ENCODE measurements at regions not wholly inside any gene's neighbourhood (a gene's known extent, or its start where the extent isn't known, plus 50 kb on each side); places are given as distances from the start of the nearest gene placed in this dataset.

- Mint-ChIP-seq H3K27me3 (peaks cover 6 to 19% (median 15%) of the 10 kb centered on the region in 5 donors), H3K9me3 (no peaks in the 10 kb centered on the region), H3K36me3 (no peaks in the 10 kb centered on the region), H3K4me1 (peaks cover 2 to 14% (median 8%) of the 10 kb centered on the region in 4 donors), H3K4me3 (no peak overlapping the region), H3K27ac (no peak overlapping the region)
- DNase-seq (no peak), ATAC-seq (no peak)
- POLR2A ChIA-PET = no interaction called here
Observed at GRCh38 chr3:43953814-43954692, 263.3 kb downstream of the ABHD5 start.

DNA sequence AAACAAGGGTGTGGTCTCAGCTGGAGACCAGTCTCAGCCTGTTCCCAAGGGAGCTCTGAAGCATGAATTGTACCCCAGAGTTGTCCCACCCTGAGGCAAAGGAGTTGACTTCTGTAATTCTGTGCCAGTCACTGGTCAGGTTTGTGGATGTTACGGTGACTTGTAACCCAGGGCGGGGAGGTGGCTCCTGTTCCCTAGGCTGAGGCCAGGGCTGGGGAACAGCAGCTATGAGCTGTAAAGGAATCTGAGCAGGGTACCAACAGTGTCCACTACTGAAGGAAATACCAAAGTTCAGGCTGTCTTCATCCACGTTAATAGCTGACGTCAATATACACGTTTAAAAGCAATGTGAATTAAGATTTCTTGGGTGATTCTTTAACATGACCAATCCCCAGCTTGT is 266.2 kb downstream of the ABHD5 start:
- Mint-ChIP-seq H3K9me3 (no peaks in the 10 kb centered on the region), H3K27me3 (peaks cover 3 to 26% (median 14%) of the 10 kb centered on the region in 5 donors), H3K4me1 (no peaks in the 10 kb centered on the region), H3K36me3 (no peaks in the 10 kb centered on the region), H3K4me3 (no peak overlapping the region), H3K27ac (no peak overlapping the region)
- ATAC-seq (no peak), DNase-seq (no peak)
- POLR2A ChIA-PET = no interaction called here

DNA sequence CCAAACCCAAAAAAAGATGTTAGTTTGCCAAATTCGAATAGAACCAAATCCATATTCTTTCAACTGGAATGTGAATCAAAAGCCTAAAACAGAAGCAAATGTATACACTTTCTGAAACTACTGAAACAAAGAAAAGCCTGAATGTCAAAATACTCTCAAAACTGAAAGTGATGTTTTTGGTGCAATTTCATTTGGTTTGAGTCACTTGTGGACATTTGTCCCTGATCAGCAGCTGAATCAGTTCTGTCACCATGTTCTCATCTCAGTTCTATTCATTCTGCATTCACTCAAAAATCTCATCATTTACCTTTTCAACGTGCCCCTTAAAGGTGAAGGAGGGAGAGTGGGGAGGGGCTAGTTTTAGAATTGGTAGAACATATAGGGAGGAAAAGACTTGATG is 266.8 kb downstream of the ABHD5 start:
- no peaks in the 10 kb centered on the region for H3K9me3 Mint-ChIP-seq
- DNase-seq (no peak), ATAC-seq (no peak)
- H3K4me1 Mint-ChIP-seq = no peaks in the 10 kb centered on the region
- H3K27me3 Mint-ChIP-seq = peaks cover 3 to 26% (median 14%) of the 10 kb centered on the region in 5 donors
- no peak overlapping the region for H3K27ac Mint-ChIP-seq
- H3K4me3 Mint-ChIP-seq = no peak overlapping the region
- POLR2A ChIA-PET = no interaction called here
- no peaks in the 10 kb centered on the region for H3K36me3 Mint-ChIP-seq

GRCh38 chr3:43958005-43958770 is 267.4 kb downstream of the ABHD5 start:
- Mint-ChIP-seq H3K36me3 (no peaks in the 10 kb centered on the region), H3K9me3 (no peaks in the 10 kb centered on the region), H3K27me3 (peaks cover 3 to 26% (median 14%) of the 10 kb centered on the region in 5 donors), H3K27ac (no peak overlapping the region), H3K4me3 (no peak overlapping the region), H3K4me1 (no peaks in the 10 kb centered on the region)
- DNase-seq (no peak), ATAC-seq (no peak)
- POLR2A ChIA-PET = no interaction called here

DNA sequence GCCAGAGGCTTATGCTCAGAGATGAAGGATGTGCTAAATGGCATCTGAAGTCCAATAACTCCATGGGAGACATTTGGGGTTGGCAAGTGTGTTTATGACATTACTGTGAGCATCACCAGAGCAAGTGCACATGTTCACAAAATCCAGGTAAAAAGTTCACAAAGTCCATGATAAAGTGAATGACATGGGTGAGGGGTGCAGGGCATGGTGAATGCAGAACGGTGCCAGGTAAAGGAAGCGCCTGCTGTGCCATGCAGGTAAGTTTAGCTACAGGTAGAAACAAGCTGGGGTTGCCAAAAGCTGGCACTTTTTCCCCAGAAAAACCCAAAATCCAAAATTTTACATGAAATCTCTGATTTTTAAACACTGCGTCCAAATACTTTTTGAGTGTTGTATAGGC is 268.2 kb downstream of the ABHD5 start:
- H3K36me3 Mint-ChIP-seq = no peaks in the 10 kb centered on the region
- H3K27me3 Mint-ChIP-seq = peaks cover 6 to 33% (median 14%) of the 10 kb centered on the region in 5 donors
- H3K4me3 Mint-ChIP-seq = no peak overlapping the region
- ATAC-seq (no peak), DNase-seq (no peak)
- no peak overlapping the region for H3K27ac Mint-ChIP-seq
- no peaks in the 10 kb centered on the region for H3K9me3 Mint-ChIP-seq
- no peaks in the 10 kb centered on the region for H3K4me1 Mint-ChIP-seq
- POLR2A ChIA-PET = no interaction called here

GRCh38 chr3:43959498-43960447 is 269.0 kb downstream of the ABHD5 start:
- Mint-ChIP-seq H3K27ac (no peak overlapping the region), H3K27me3 (peaks cover 6 to 41% (median 15%) of the 10 kb centered on the region in 5 donors), H3K36me3 (no peaks in the 10 kb centered on the region), H3K4me3 (no peak overlapping the region), H3K4me1 (no peaks in the 10 kb centered on the region), H3K9me3 (no peaks in the 10 kb centered on the region)
- DNase-seq = no peak
- no peak for ATAC-seq
- POLR2A ChIA-PET = no interaction called here

DNA sequence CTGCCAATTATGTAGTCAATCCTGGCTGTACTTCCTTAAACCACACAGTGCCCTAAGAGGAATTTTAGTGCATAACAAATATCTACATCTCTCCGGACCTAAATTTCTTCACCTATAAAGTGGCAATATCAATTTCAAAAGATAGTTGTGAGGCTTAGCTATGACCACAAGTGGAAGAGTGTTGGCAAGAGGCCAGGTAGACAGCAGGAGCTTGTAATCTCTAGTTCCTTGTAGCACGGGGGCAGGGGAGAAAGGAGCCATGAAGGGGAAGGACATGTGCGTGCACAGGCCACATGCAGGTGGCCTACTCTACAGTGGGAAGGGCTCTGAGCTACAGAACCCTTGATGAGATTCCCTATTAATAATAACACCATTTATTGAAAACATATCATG is 269.7 kb downstream of the ABHD5 start:
- no peaks in the 10 kb centered on the region for H3K4me1 Mint-ChIP-seq
- H3K27me3 Mint-ChIP-seq = peaks cover 5 to 47% (median 20%) of the 10 kb centered on the region in 5 donors
- no peaks in the 10 kb centered on the region for H3K9me3 Mint-ChIP-seq
- H3K36me3 Mint-ChIP-seq = no peaks in the 10 kb centered on the region
- H3K4me3 Mint-ChIP-seq = no peak overlapping the region
- DNase-seq = no peak
- POLR2A ChIA-PET = no interaction called here
- ATAC-seq = no peak
- H3K27ac Mint-ChIP-seq = no peak overlapping the region

GRCh38 chr3:43962043-43962442 is 271.3 kb downstream of the ABHD5 start:
- H3K36me3 Mint-ChIP-seq = no peaks in the 10 kb centered on the region
- no peak overlapping the region for H3K4me3 Mint-ChIP-seq
- H3K4me1 Mint-ChIP-seq = no peaks in the 10 kb centered on the region
- peaks cover 4 to 46% (median 17%) of the 10 kb centered on the region in 5 donors for H3K27me3 Mint-ChIP-seq
- DNase-seq = no peak
- no peak for ATAC-seq
- POLR2A ChIA-PET = no interaction called here
- H3K9me3 Mint-ChIP-seq = no peaks in the 10 kb centered on the region
- H3K27ac Mint-ChIP-seq = no peak overlapping the region

DNA sequence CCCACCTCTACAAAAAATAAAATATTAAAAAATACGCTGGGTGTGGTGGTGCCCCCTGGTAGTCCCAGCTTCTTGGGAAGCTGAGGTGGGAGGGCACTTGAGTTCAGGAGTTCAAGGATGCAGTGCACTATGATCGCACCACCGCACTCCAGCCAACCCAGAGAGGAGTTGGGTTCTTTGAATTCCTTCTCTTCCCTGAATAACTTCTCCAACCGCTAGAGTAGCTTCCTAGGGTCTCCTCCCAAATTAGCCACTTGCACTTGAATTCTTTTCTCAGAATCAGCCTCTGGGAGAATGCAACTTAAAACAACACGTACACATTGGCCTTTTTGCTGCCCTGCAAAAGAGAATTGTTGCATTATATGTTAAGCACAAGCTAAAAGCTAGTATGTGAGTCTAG is 272.5 kb downstream of the ABHD5 start:
- POLR2A ChIA-PET = no interaction called here
- no peak for DNase-seq
- ATAC-seq = no peak
- no peaks in the 10 kb centered on the region for H3K36me3 Mint-ChIP-seq
- peaks cover 4 to 57% (median 22%) of the 10 kb centered on the region in 5 donors for H3K27me3 Mint-ChIP-seq
- no peaks in the 10 kb centered on the region for H3K9me3 Mint-ChIP-seq
- H3K4me3 Mint-ChIP-seq = no peak overlapping the region
- no peak overlapping the region for H3K27ac Mint-ChIP-seq
- H3K4me1 Mint-ChIP-seq = peaks cover 0 to under 1% (median 0%) of the 10 kb centered on the region in 4 donors

- DNase-seq (no peak), ATAC-seq (no peak)
- H3K36me3 Mint-ChIP-seq = no peaks in the 10 kb centered on the region
- H3K4me1 Mint-ChIP-seq = peaks cover 0 to 2% (median 0%) of the 10 kb centered on the region in 4 donors
- H3K9me3 Mint-ChIP-seq = no peaks in the 10 kb centered on the region
- no peak overlapping the region for H3K4me3 Mint-ChIP-seq
- POLR2A ChIA-PET = no interaction called here
- H3K27me3 Mint-ChIP-seq = peaks cover 0 to 64% (median 22%) of the 10 kb centered on the region in 5 donors
- H3K27ac Mint-ChIP-seq = no peak overlapping the region
Observed at GRCh38 chr3:43964640-43965039, 273.9 kb downstream of the ABHD5 start.

DNA sequence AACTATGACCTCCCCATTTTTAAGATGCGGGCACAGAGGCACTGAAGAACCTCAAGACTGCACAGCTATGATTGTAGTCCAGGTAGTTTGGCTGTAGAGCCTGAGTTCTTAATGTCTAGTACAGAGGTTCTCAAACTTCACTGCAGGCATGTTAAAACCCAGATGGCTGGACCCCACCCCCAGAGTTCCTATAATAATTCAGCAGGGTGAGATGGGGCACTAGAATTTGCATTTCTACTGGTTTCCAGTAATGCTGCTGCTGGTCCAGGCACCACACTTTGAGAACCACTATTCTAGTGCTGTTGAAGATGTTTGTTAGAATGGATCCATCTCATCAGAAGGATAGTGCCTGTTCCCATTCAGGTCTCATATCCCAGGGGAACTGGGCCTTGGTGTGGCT is 274.9 kb downstream of the ABHD5 start:
- H3K27me3 Mint-ChIP-seq = peaks cover 0 to 56% (median 22%) of the 10 kb centered on the region in 5 donors
- no peak overlapping the region for H3K27ac Mint-ChIP-seq
- POLR2A ChIA-PET = no interaction called here
- peaks cover 0 to 2% (median 0%) of the 10 kb centered on the region in 4 donors for H3K4me1 Mint-ChIP-seq
- no peak overlapping the region for H3K4me3 Mint-ChIP-seq
- H3K9me3 Mint-ChIP-seq = no peaks in the 10 kb centered on the region
- DNase-seq (no peak), ATAC-seq (no peak)
- no peaks in the 10 kb centered on the region for H3K36me3 Mint-ChIP-seq

- POLR2A ChIA-PET = no interaction called here
- DNase-seq (no peak), ATAC-seq (no peak)
- peaks cover 0 to 2% (median 0%) of the 10 kb centered on the region in 4 donors for H3K4me1 Mint-ChIP-seq
- H3K36me3 Mint-ChIP-seq = no peaks in the 10 kb centered on the region
- H3K27ac Mint-ChIP-seq = no peak overlapping the region
- H3K9me3 Mint-ChIP-seq = no peaks in the 10 kb centered on the region
- H3K27me3 Mint-ChIP-seq = peaks cover 0 to 52% (median 22%) of the 10 kb centered on the region in 5 donors
- H3K4me3 Mint-ChIP-seq = no peak overlapping the region
Observed at GRCh38 chr3:43966126-43966525, 275.4 kb downstream of the ABHD5 start.
